ENCODE measurements at regions not wholly inside any gene's neighbourhood (a gene's known extent, or its start where the extent isn't known, plus 50 kb on each side); places are given as distances from the start of the nearest gene placed in this dataset.

GRCh38 chr17:70564006-70564620 is 394.8 kb downstream of the KCNJ2 start:
- 78% methylated on average over 2 of the region's 2 CpGs for WGBS (ENCODE audit: insufficient coverage, low coverage, low lambda C conversion rate, missing lambda C conversion rate)
- Histone ChIP-seq H3K27ac (no peak overlapping the region), H3K36me3 (no peaks in the 10 kb centered on the region), H3K4me3 (no peak overlapping the region), H3K9me3 (no peaks in the 10 kb centered on the region), H3K4me1 (no peaks in the 10 kb centered on the region), H3K27me3 (no peaks in the 10 kb centered on the region)
- DNase-seq: no peak
- TF ChIP-seq, protein P1, sequence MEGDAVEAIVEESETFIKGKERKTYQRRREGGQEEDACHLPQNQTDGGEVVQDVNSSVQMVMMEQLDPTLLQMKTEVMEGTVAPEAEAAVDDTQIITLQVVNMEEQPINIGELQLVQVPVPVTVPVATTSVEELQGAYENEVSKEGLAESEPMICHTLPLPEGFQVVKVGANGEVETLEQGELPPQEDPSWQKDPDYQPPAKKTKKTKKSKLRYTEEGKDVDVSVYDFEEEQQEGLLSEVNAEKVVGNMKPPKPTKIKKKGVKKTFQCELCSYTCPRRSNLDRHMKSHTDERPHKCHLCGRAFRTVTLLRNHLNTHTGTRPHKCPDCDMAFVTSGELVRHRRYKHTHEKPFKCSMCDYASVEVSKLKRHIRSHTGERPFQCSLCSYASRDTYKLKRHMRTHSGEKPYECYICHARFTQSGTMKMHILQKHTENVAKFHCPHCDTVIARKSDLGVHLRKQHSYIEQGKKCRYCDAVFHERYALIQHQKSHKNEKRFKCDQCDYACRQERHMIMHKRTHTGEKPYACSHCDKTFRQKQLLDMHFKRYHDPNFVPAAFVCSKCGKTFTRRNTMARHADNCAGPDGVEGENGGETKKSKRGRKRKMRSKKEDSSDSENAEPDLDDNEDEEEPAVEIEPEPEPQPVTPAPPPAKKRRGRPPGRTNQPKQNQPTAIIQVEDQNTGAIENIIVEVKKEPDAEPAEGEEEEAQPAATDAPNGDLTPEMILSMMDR (IDR thresholded peaks at IDR 0.05): no peak
- no peak for TF ChIP-seq POLR2A (IDR thresholded peaks at IDR 0.05)
- ATAC-seq: no peak
- intact Hi-C loops (cut with DNase I): no loop called here

DNA sequence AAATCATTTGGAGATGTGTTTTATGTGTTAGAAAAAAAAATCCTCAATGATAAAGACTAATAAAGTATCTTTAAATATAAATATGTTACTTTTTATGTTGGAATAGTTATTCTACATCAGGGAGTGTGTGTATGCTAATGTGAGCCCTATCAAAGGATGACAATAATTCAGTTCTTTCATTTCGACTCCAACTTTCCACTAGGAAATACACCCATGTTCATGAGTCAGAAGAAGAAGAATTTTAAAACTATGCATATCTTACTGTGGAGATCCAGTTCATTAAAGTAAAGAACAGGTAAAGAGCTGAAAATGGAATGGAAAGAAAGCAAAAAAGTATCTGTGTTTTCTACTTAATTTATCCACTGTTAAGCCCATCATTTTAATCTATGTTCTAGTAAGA is 399.8 kb downstream of the KCNJ2 start:
- Histone ChIP-seq H3K9me3 (no peaks in the 10 kb centered on the region), H3K4me3 (no peak overlapping the region), H3K4me1 (no peaks in the 10 kb centered on the region), H3K36me3 (no peaks in the 10 kb centered on the region), H3K27me3 (no peaks in the 10 kb centered on the region), H3K27ac (no peak overlapping the region)
- DNase-seq (no peak), ATAC-seq (no peak)
- 67% methylated on average over 1 of the region's 1 CpG for WGBS (ENCODE audit: insufficient coverage, low coverage, low lambda C conversion rate, missing lambda C conversion rate)
- intact Hi-C loops (cut with DNase I): no loop called here
- TF ChIP-seq POLR2A (IDR thresholded peaks at IDR 0.05): no peak
- TF ChIP-seq, protein P1 (IDR thresholded peaks at IDR 0.05): no peak

- intact Hi-C loops (cut with DNase I): no loop called here
- WGBS (ENCODE audit: insufficient coverage, low coverage, low lambda C conversion rate, missing lambda C conversion rate): 81% methylated on average over 17 of the region's 20 CpGs
- DNase-seq (no peak), ATAC-seq (no peak)
- no peak for TF ChIP-seq POLR2A (IDR thresholded peaks at IDR 0.05)
- TF ChIP-seq, protein P1 (IDR thresholded peaks at IDR 0.05): no peak
- no peaks in the 10 kb centered on the region for H3K27me3 ChIP-seq
- H3K9me3 ChIP-seq: no peaks in the 10 kb centered on the region
- H3K27ac ChIP-seq: no peak overlapping the region
- no peaks in the 10 kb centered on the region for H3K36me3 ChIP-seq
- no peaks in the 10 kb centered on the region for H3K4me1 ChIP-seq
- no peak overlapping the region for H3K4me3 ChIP-seq
These were observed 408.1 kb downstream of the KCNJ2 start for GRCh38 chr17:70577456-70577855.

GRCh38 chr17:70581459-70581858 is 412.1 kb downstream of the KCNJ2 start:
- no peaks in the 10 kb centered on the region for H3K4me1 ChIP-seq
- ATAC-seq (no peak), DNase-seq (no peak)
- no peaks in the 10 kb centered on the region for H3K27me3 ChIP-seq
- H3K9me3 ChIP-seq: no peaks in the 10 kb centered on the region
- H3K4me3 ChIP-seq: no peak overlapping the region
- WGBS (ENCODE audit: insufficient coverage, low coverage, low lambda C conversion rate, missing lambda C conversion rate): 16% methylated on average over 3 of the region's 3 CpGs
- intact Hi-C loops (cut with DNase I): no loop called here
- no peak for TF ChIP-seq POLR2A (IDR thresholded peaks at IDR 0.05)
- TF ChIP-seq, protein P1 (IDR thresholded peaks at IDR 0.05): no peak
- H3K27ac ChIP-seq: no peak overlapping the region
- no peaks in the 10 kb centered on the region for H3K36me3 ChIP-seq

DNA sequence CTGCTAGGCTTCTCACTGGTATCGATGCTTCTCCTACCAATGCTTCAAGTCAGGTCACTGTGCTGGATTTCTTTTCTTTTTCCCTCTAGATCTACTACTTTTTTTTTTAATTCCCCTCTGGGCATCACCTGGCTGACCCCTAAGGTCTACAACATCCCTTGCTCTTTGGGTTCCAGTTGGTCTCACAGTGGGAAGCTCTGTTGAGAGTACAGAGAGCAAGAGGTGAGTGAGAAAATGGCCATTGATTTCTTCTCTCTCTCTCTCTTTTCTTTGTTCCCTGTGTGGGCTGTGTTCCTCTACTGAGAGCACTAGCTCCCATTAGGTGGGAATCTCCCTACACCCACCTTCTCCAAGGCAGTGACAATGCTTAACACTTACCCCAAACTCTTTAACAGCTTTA is 413.4 kb downstream of the KCNJ2 start:
- intact Hi-C loops (cut with DNase I): no loop called here
- Histone ChIP-seq H3K27ac (no peak overlapping the region), H3K4me1 (no peaks in the 10 kb centered on the region), H3K36me3 (no peaks in the 10 kb centered on the region), H3K4me3 (no peak overlapping the region), H3K9me3 (no peaks in the 10 kb centered on the region), H3K27me3 (no peaks in the 10 kb centered on the region)
- TF ChIP-seq, protein P1 (IDR thresholded peaks at IDR 0.05): no peak
- no peak for TF ChIP-seq POLR2A (IDR thresholded peaks at IDR 0.05)
- ATAC-seq (no peak), DNase-seq (no peak)
- WGBS (ENCODE audit: insufficient coverage, low coverage, low lambda C conversion rate, missing lambda C conversion rate): 46% methylated on average over 1 of the region's 1 CpG
